Anterior cingulate cortex (tissue), 58 donors: ENCODE measurements at regions not wholly inside any gene's neighbourhood (a gene's known extent, or its start where the extent isn't known, plus 50 kb on each side); places are given as distances from the start of the nearest gene placed in this dataset.
"Not testable (repeated sequence)": the region's sequence is repeated elsewhere in the genome, so short reads cannot be mapped to it uniquely, and the experiment has no call there.

Experiments used
- DNase-seq, 58 donors: peaks; one replicate each; lab custom pipeline; 2025; lab: John Stamatoyannopoulos, UW

GRCh38 chr6:1162367-1163275 lies 149.3 kb upstream of the FOXQ1 start:
- DNase-seq = no peak

- not testable (repeated sequence) for DNase-seq
Measured at GRCh38 chr6:1156411-1156810, 155.5 kb upstream of the FOXQ1 start.

GRCh38 chr6:1153696-1154245 lies 158.1 kb upstream of the FOXQ1 start:
- no peak for DNase-seq

- no peak for DNase-seq
Measured at GRCh38 chr6:1146500-1146899, 165.4 kb upstream of the FOXQ1 start.

- DNase-seq = no peak
Measured at GRCh38 chr6:1145768-1146218, 166.1 kb upstream of the FOXQ1 start.

GRCh38 chr6:1144842-1145767 lies 166.8 kb upstream of the FOXQ1 start:
- DNase-seq = no peak

GRCh38 chr6:1143655-1144054 lies 168.2 kb upstream of the FOXQ1 start:
- DNase-seq = no peak

- no peak for DNase-seq
Measured at GRCh38 chr6:1139155-1139890, 172.6 kb upstream of the FOXQ1 start.

GRCh38 chr6:1137849-1138248 lies 174.0 kb upstream of the FOXQ1 start:
- no peak for DNase-seq

- DNase-seq = peak in 1 of 58 donors; percentile 20
Measured at GRCh38 chr6:1136827-1137226, 175.1 kb upstream of the FOXQ1 start.

GRCh38 chr6:1136415-1136774 lies 175.5 kb upstream of the FOXQ1 start:
- DNase-seq = peak in 31 of 58 donors; percentile 1 to 78 (median 20)

- peak in 5 of 58 donors; percentile 8 to 25 (median 20) for DNase-seq
Measured at GRCh38 chr6:1135726-1136414, 176.0 kb upstream of the FOXQ1 start.

GRCh38 chr6:1131285-1132079 lies 180.4 kb upstream of the FOXQ1 start:
- no peak for DNase-seq

GRCh38 chr6:1130709-1131108 lies 181.2 kb upstream of the FOXQ1 start:
- DNase-seq = no peak

- DNase-seq = no peak
Measured at GRCh38 chr6:1129131-1129530, 182.8 kb upstream of the FOXQ1 start.

GRCh38 chr6:1127597-1128288 lies 184.2 kb upstream of the FOXQ1 start:
- DNase-seq = no peak

GRCh38 chr6:1127129-1127528 lies 184.8 kb upstream of the FOXQ1 start:
- DNase-seq = no peak

- DNase-seq = peak in 1 of 58 donors; percentile 20
Measured at GRCh38 chr6:1126036-1126435, 185.9 kb upstream of the FOXQ1 start.
